Right atrium auricular region (tissue), 2 donors: ENCODE measurements at regions not wholly inside any gene's neighbourhood (a gene's known extent, or its start where the extent isn't known, plus 50 kb on each side); places are given as distances from the start of the nearest gene placed in this dataset.
A peak's percentile ranks its signal among the peaks of the same experiment; 100 is the strongest.
"Not testable (repeated sequence)": the region's sequence is repeated elsewhere in the genome, so short reads cannot be mapped to it uniquely, and the experiment has no call there.

Experiments used
- DNase-seq: peaks from one replicate; pipeline ENCODE4 v3.0.0-alpha.2; 2019; ENCODE audit warnings: low spot score
- H3K27ac ChIP-seq, 2 donors: fragments of 200-600 bp; sonication (generic); 1 replicate in 1 of 2; 2 replicates in 1 of 2; pipeline ENCODE4 v1.5.1; 2016 to 2019
- H3K27me3 ChIP-seq, 2 donors: fragments of 200-600 bp; sonication (generic); one replicate each; pipeline versions ENCODE4 v1.5.1 to v1.6.0; 2017 to 2019
- H3K36me3 ChIP-seq: fragments of 200-600 bp; sonication (generic); one replicate; pipeline ENCODE4 v1.5.1; 2016
- H3K4me1 ChIP-seq, 2 donors: fragments of 200-600 bp; sonication (generic); one replicate each; pipeline versions ENCODE4 v1.5.1 to v1.6.0; 2017 to 2019
- H3K4me3 ChIP-seq, 2 donors: fragments of 200-600 bp; sonication (generic); 1 replicate in 1 of 2; 2 replicates in 1 of 2; pipeline ENCODE4 v1.5.1; 2017 to 2019; ENCODE audit warnings: mild to moderate bottlenecking in 1 of 2, moderate library complexity in 1 of 2
- H3K9me3 ChIP-seq, 2 donors: fragments of 200-600 bp; sonication (generic); one replicate each; pipeline ENCODE4 v1.5.1; 2019

GRCh38 chr16:29355339-29356059, 51.0 kb downstream of the NPIPB11 start:
- H3K36me3 ChIP-seq, H3K4me1 ChIP-seq, H3K9me3 ChIP-seq, H3K4me3 ChIP-seq, DNase-seq, H3K27ac ChIP-seq, H3K27me3 ChIP-seq: not testable (repeated sequence)

GRCh38 chr16:29354449-29354848, 52.1 kb downstream of the NPIPB11 start:
- not testable (repeated sequence) for H3K27ac ChIP-seq, H3K4me3 ChIP-seq, DNase-seq, H3K9me3 ChIP-seq, H3K4me1 ChIP-seq, H3K27me3 ChIP-seq, H3K36me3 ChIP-seq

DNA sequence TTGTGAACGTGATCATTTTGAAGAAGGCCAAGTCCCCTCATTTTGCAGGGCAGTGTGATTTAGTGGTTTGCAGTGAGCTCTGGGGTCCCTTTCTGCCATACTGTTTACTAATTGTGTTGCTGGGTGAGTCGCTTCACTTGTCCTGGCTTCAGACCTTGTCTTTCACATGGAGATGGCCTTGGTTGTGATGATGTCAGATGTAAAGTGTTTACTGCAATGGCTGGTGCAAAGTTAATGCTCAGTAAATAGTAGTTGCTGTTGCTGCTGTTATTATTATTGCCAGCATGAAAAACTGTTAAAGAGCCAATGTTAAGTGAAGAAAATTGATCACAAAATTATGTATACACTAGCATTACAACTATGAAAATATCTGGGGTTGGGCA, 53.9 kb downstream of the NPIPB11 start:
- H3K27me3 ChIP-seq, H3K4me3 ChIP-seq, H3K36me3 ChIP-seq, H3K9me3 ChIP-seq, H3K4me1 ChIP-seq, DNase-seq, H3K27ac ChIP-seq: not testable (repeated sequence)

DNA sequence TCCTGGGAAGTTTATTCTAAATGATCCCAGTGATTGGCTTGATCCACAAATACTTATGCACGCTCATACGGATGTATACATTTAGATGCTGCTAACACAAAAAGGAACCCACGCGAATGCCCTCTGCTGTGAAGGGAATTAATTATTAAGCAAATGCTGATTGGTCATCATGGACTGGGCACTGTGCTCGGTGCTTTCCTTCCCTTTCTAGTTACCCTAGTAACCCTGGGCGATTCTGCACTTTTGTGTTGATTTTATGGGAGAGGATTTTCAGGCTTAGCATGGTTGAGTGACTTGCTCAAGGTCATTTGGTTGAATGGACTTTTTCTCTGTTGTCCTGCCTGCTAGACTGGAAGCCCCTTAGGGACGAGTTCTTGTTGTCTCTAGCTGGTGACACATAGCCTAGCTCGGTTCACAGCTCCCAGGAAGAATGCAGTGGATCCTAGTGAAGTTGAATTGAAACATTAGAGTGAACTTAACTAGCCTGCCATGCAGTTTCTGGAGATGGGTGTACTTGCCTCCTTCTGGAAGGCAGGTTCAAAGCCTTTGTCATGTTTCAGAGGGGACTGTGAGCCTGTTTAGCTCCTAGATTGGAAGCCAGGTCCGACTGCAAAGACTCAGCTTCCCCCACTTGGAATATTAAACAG, 54.4 kb downstream of the NPIPB11 start:
- H3K9me3 ChIP-seq, H3K4me1 ChIP-seq, H3K36me3 ChIP-seq, H3K27ac ChIP-seq, H3K4me3 ChIP-seq, H3K27me3 ChIP-seq, DNase-seq: not testable (repeated sequence)

- not testable (repeated sequence) for H3K4me3 ChIP-seq, H3K36me3 ChIP-seq, H3K27ac ChIP-seq, H3K4me1 ChIP-seq, H3K9me3 ChIP-seq, DNase-seq, H3K27me3 ChIP-seq
Observed at GRCh38 chr16:29351271-29351969, 55.1 kb downstream of the NPIPB11 start.

GRCh38 chr16:29349966-29350365, 56.5 kb downstream of the NPIPB11 start:
- not testable (repeated sequence) for H3K27me3 ChIP-seq, H3K36me3 ChIP-seq, H3K9me3 ChIP-seq, H3K27ac ChIP-seq, H3K4me3 ChIP-seq, H3K4me1 ChIP-seq
- DNase-seq = peak; percentile 76

GRCh38 chr16:29348748-29349147, 57.8 kb downstream of the NPIPB11 start:
- not testable (repeated sequence) for H3K27ac ChIP-seq, H3K4me1 ChIP-seq, DNase-seq, H3K9me3 ChIP-seq, H3K4me3 ChIP-seq, H3K27me3 ChIP-seq, H3K36me3 ChIP-seq

GRCh38 chr16:29348123-29348690, 58.3 kb downstream of the NPIPB11 start:
- DNase-seq = peak; percentile 61
- H3K4me3 ChIP-seq, H3K36me3 ChIP-seq, H3K4me1 ChIP-seq, H3K27ac ChIP-seq, H3K9me3 ChIP-seq, H3K27me3 ChIP-seq: not testable (repeated sequence)

- H3K9me3 ChIP-seq, H3K27ac ChIP-seq, H3K4me3 ChIP-seq, DNase-seq, H3K36me3 ChIP-seq, H3K27me3 ChIP-seq, H3K4me1 ChIP-seq: not testable (repeated sequence)
Observed at GRCh38 chr16:29346796-29347580, 59.5 kb downstream of the NPIPB11 start.

GRCh38 chr16:29346203-29346602, 60.3 kb downstream of the NPIPB11 start:
- H3K27me3 ChIP-seq, H3K27ac ChIP-seq, H3K4me3 ChIP-seq, H3K9me3 ChIP-seq, DNase-seq, H3K4me1 ChIP-seq, H3K36me3 ChIP-seq: not testable (repeated sequence)

- H3K9me3 ChIP-seq, H3K4me1 ChIP-seq, H3K4me3 ChIP-seq, DNase-seq, H3K36me3 ChIP-seq, H3K27ac ChIP-seq, H3K27me3 ChIP-seq: not testable (repeated sequence)
Observed at GRCh38 chr16:29342937-29343336, 63.6 kb downstream of the NPIPB11 start.

- H3K4me3 ChIP-seq, H3K27me3 ChIP-seq, DNase-seq, H3K36me3 ChIP-seq, H3K9me3 ChIP-seq, H3K27ac ChIP-seq, H3K4me1 ChIP-seq: not testable (repeated sequence)
Observed at GRCh38 chr16:29340779-29341438, 65.6 kb downstream of the NPIPB11 start.

DNA sequence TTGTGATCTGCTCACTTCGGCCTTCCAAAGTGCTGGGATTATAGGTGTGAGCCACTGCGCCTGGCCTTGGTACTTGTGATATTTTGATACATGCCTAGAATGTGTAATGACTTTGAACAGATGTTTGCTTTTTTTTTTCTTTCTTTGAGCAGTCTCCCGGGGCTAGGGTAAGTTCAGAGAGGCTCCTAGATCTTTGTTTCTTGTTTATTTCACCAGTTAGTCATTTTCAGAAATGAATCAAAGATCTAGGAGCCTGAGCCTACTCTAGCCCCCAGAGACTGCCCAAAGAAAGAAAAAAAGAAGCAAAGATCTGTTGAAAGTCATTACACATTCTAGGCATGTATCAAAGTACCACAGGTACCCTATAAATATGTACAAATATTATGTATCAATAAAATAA, 66.3 kb downstream of the NPIPB11 start:
- not testable (repeated sequence) for DNase-seq, H3K27ac ChIP-seq, H3K4me1 ChIP-seq, H3K27me3 ChIP-seq, H3K9me3 ChIP-seq, H3K36me3 ChIP-seq, H3K4me3 ChIP-seq
